ENCODE measurements at regions not wholly inside any gene's neighbourhood (a gene's known extent, or its start where the extent isn't known, plus 50 kb on each side); places are given as distances from the start of the nearest gene placed in this dataset.

GRCh38 chr15:95215017-95215416 is 983.7 kb downstream of the MCTP2 start:
- no peaks in the 10 kb centered on the region for H3K9me3 Mint-ChIP-seq
- no peak overlapping the region for H3K27ac Mint-ChIP-seq
- H3K4me3 Mint-ChIP-seq: no peak overlapping the region
- no peaks in the 10 kb centered on the region for H3K27me3 Mint-ChIP-seq (ENCODE audit: low read depth)
- DNase-seq (ENCODE audit: low spot score): no peak
- no peaks in the 10 kb centered on the region for H3K36me3 Mint-ChIP-seq (ENCODE audit: low read depth)
- no peaks in the 10 kb centered on the region for H3K4me1 Mint-ChIP-seq (ENCODE audit: low read depth)

GRCh38 chr15:95226835-95227234 is 995.5 kb downstream of the MCTP2 start:
- no peak for DNase-seq (ENCODE audit: low spot score)
- Mint-ChIP-seq H3K9me3 (peaks cover 4% of the 10 kb centered on the region), H3K27me3 (ENCODE audit: low read depth) (no peaks in the 10 kb centered on the region), H3K4me1 (ENCODE audit: low read depth) (no peaks in the 10 kb centered on the region), H3K4me3 (no peak overlapping the region), H3K36me3 (ENCODE audit: low read depth) (no peaks in the 10 kb centered on the region), H3K27ac (no peak overlapping the region)

GRCh38 chr15:95227235-95227634 is 995.9 kb downstream of the MCTP2 start:
- Mint-ChIP-seq H3K9me3 (peaks cover 4% of the 10 kb centered on the region), H3K4me1 (ENCODE audit: low read depth) (no peaks in the 10 kb centered on the region), H3K36me3 (ENCODE audit: low read depth) (no peaks in the 10 kb centered on the region), H3K4me3 (no peak overlapping the region), H3K27ac (no peak overlapping the region), H3K27me3 (ENCODE audit: low read depth) (no peaks in the 10 kb centered on the region)
- no peak for DNase-seq (ENCODE audit: low spot score)

- no peak for DNase-seq (ENCODE audit: low spot score)
- no peak overlapping the region for H3K4me3 Mint-ChIP-seq
- H3K4me1 Mint-ChIP-seq (ENCODE audit: low read depth): no peaks in the 10 kb centered on the region
- H3K36me3 Mint-ChIP-seq (ENCODE audit: low read depth): no peaks in the 10 kb centered on the region
- H3K27me3 Mint-ChIP-seq (ENCODE audit: low read depth): no peaks in the 10 kb centered on the region
- no peak overlapping the region for H3K27ac Mint-ChIP-seq
- H3K9me3 Mint-ChIP-seq: peaks cover 4% of the 10 kb centered on the region
Measured at GRCh38 chr15:95228856-95229555, 997.6 kb downstream of the MCTP2 start.

- H3K27ac Mint-ChIP-seq: no peak overlapping the region
- no peak for DNase-seq (ENCODE audit: low spot score)
- H3K27me3 Mint-ChIP-seq (ENCODE audit: low read depth): no peaks in the 10 kb centered on the region
- H3K9me3 Mint-ChIP-seq: peaks cover 23% of the 10 kb centered on the region
- H3K36me3 Mint-ChIP-seq (ENCODE audit: low read depth): no peaks in the 10 kb centered on the region
- H3K4me1 Mint-ChIP-seq (ENCODE audit: low read depth): no peaks in the 10 kb centered on the region
- no peak overlapping the region for H3K4me3 Mint-ChIP-seq
Measured at GRCh38 chr15:95235033-95235432, 1003.7 kb downstream of the MCTP2 start.

- Mint-ChIP-seq H3K9me3 (no peaks in the 10 kb centered on the region), H3K4me3 (no peak overlapping the region), H3K4me1 (ENCODE audit: low read depth) (no peaks in the 10 kb centered on the region), H3K36me3 (ENCODE audit: low read depth) (no peaks in the 10 kb centered on the region), H3K27me3 (ENCODE audit: low read depth) (no peaks in the 10 kb centered on the region), H3K27ac (no peak overlapping the region)
- no peak for DNase-seq (ENCODE audit: low spot score)
Measured at GRCh38 chr15:95247071-95247984, 1016.0 kb downstream of the MCTP2 start.

- H3K4me1 Mint-ChIP-seq (ENCODE audit: low read depth): no peaks in the 10 kb centered on the region
- no peak overlapping the region for H3K27ac Mint-ChIP-seq
- no peak for DNase-seq (ENCODE audit: low spot score)
- no peaks in the 10 kb centered on the region for H3K9me3 Mint-ChIP-seq
- H3K36me3 Mint-ChIP-seq (ENCODE audit: low read depth): no peaks in the 10 kb centered on the region
- no peak overlapping the region for H3K4me3 Mint-ChIP-seq
- peaks cover 11% of the 10 kb centered on the region for H3K27me3 Mint-ChIP-seq (ENCODE audit: low read depth)
Measured at GRCh38 chr15:95249524-95249923, 1018.2 kb downstream of the MCTP2 start.

- Mint-ChIP-seq H3K4me3 (no peak overlapping the region), H3K27me3 (ENCODE audit: low read depth) (peaks cover 22% of the 10 kb centered on the region), H3K36me3 (ENCODE audit: low read depth) (no peaks in the 10 kb centered on the region), H3K9me3 (no peaks in the 10 kb centered on the region), H3K27ac (no peak overlapping the region), H3K4me1 (ENCODE audit: low read depth) (no peaks in the 10 kb centered on the region)
- DNase-seq (ENCODE audit: low spot score): no peak
Measured at GRCh38 chr15:95252404-95252803, 1021.0 kb downstream of the MCTP2 start.

- no peaks in the 10 kb centered on the region for H3K9me3 Mint-ChIP-seq
- H3K4me1 Mint-ChIP-seq (ENCODE audit: low read depth): peaks cover 4% of the 10 kb centered on the region
- no peak for DNase-seq (ENCODE audit: low spot score)
- H3K27me3 Mint-ChIP-seq (ENCODE audit: low read depth): peaks cover 31% of the 10 kb centered on the region
- H3K36me3 Mint-ChIP-seq (ENCODE audit: low read depth): no peaks in the 10 kb centered on the region
- H3K4me3 Mint-ChIP-seq: no peak overlapping the region
- no peak overlapping the region for H3K27ac Mint-ChIP-seq
Measured at GRCh38 chr15:95254263-95254662, 1022.9 kb downstream of the MCTP2 start.

GRCh38 chr15:95259513-95259912 is 1028.2 kb downstream of the MCTP2 start:
- H3K4me1 Mint-ChIP-seq (ENCODE audit: low read depth): peaks cover 16% of the 10 kb centered on the region
- no peak overlapping the region for H3K27ac Mint-ChIP-seq
- H3K27me3 Mint-ChIP-seq (ENCODE audit: low read depth): peaks cover 65% of the 10 kb centered on the region
- DNase-seq (ENCODE audit: low spot score): peak; percentile 37
- H3K36me3 Mint-ChIP-seq (ENCODE audit: low read depth): no peaks in the 10 kb centered on the region
- H3K4me3 Mint-ChIP-seq: no peak overlapping the region
- H3K9me3 Mint-ChIP-seq: no peaks in the 10 kb centered on the region

- Mint-ChIP-seq H3K4me3 (no peak overlapping the region), H3K36me3 (ENCODE audit: low read depth) (no peaks in the 10 kb centered on the region), H3K9me3 (no peaks in the 10 kb centered on the region), H3K27me3 (ENCODE audit: low read depth) (peaks cover 64% of the 10 kb centered on the region), H3K4me1 (ENCODE audit: low read depth) (peaks cover 16% of the 10 kb centered on the region), H3K27ac (no peak overlapping the region)
- DNase-seq (ENCODE audit: low spot score): no peak
Measured at GRCh38 chr15:95259965-95260364, 1028.6 kb downstream of the MCTP2 start.

- DNase-seq (ENCODE audit: low spot score): no peak
- H3K27me3 Mint-ChIP-seq (ENCODE audit: low read depth): peaks cover 64% of the 10 kb centered on the region
- no peaks in the 10 kb centered on the region for H3K9me3 Mint-ChIP-seq
- H3K4me1 Mint-ChIP-seq (ENCODE audit: low read depth): peaks cover 18% of the 10 kb centered on the region
- H3K4me3 Mint-ChIP-seq: no peak overlapping the region
- no peak overlapping the region for H3K27ac Mint-ChIP-seq
- no peaks in the 10 kb centered on the region for H3K36me3 Mint-ChIP-seq (ENCODE audit: low read depth)
Measured at GRCh38 chr15:95260856-95261255, 1029.5 kb downstream of the MCTP2 start.

- no peak overlapping the region for H3K4me3 Mint-ChIP-seq
- H3K36me3 Mint-ChIP-seq (ENCODE audit: low read depth): no peaks in the 10 kb centered on the region
- DNase-seq (ENCODE audit: low spot score): no peak
- H3K27me3 Mint-ChIP-seq (ENCODE audit: low read depth): peaks cover 67% of the 10 kb centered on the region
- peaks cover 18% of the 10 kb centered on the region for H3K4me1 Mint-ChIP-seq (ENCODE audit: low read depth)
- H3K9me3 Mint-ChIP-seq: no peaks in the 10 kb centered on the region
- H3K27ac Mint-ChIP-seq: no peak overlapping the region
Measured at GRCh38 chr15:95261546-95261945, 1030.2 kb downstream of the MCTP2 start.

- Mint-ChIP-seq H3K9me3 (no peaks in the 10 kb centered on the region), H3K4me1 (ENCODE audit: low read depth) (peaks cover 18% of the 10 kb centered on the region), H3K27me3 (ENCODE audit: low read depth) (peaks cover 69% of the 10 kb centered on the region), H3K36me3 (ENCODE audit: low read depth) (no peaks in the 10 kb centered on the region), H3K27ac (no peak overlapping the region), H3K4me3 (no peak overlapping the region)
- no peak for DNase-seq (ENCODE audit: low spot score)
Measured at GRCh38 chr15:95261968-95262367, 1030.6 kb downstream of the MCTP2 start.
